IMR-90 (cell line): ENCODE measurements at regions not wholly inside any gene's neighbourhood (a gene's known extent, or its start where the extent isn't known, plus 50 kb on each side); places are given as distances from the start of the nearest gene placed in this dataset.
"Not testable (repeated sequence)": the region's sequence is repeated elsewhere in the genome, so short reads cannot be mapped to it uniquely, and the experiment has no call there.

Experiments used
- ATAC-seq: fragments of 200-7000 bp; cut with Tn5 transposase; 2 replicates; pipeline ENCODE4 v1.9.1; 2020; ENCODE audit warnings: low read depth, mild to moderate bottlenecking, moderate library complexity
- BruUV-seq: library from RNA; stranded (reverse); fragments of 400-500 nt; replicated peaks from 2 replicates; lab custom pipeline; 2021; lab: Mats Ljungman, UMichigan
- CTCF ChIA-PET: fragments of 300-600 bp; formaldehyde crosslinking; extraction: SDS; loops from one replicate; lab custom pipeline; 2021; ENCODE audit warnings: antibody characterized with exemption; lab: Yijun Ruan, JAX
- POLR2A ChIA-PET: fragments of 300-600 bp; sonication (Branson Sonifier 250); formaldehyde crosslinking; loops from one replicate; lab custom pipeline; 2022; ENCODE audit warnings: antibody characterized with exemption; ENCODE audit not compliant: unreplicated experiment; lab: Charles Lee
- DNase-seq: peaks from one replicate; pipeline ENCODE4 v3.0.0; 2013
- H2AFZ ChIP-seq: replicated peaks from 2 replicates; pipeline ENCODE3; 2013; ENCODE audit warnings: low read length, mild to moderate bottlenecking; ENCODE audit not compliant: poor library complexity
- H2AK5ac ChIP-seq: 2 replicates; pipeline ENCODE4 v1.6.1; 2013; ENCODE audit warnings: low read depth, low read length, inconsistent platforms
- H2AK9ac ChIP-seq: replicated peaks from 2 replicates; pipeline ENCODE3; 2013; ENCODE audit warnings: mild to moderate bottlenecking, low read depth, low read length, moderate library complexity; ENCODE audit not compliant: poor library complexity
- H2BK120ac ChIP-seq: 2 replicates; pipeline ENCODE4 v1.6.1; 2013; ENCODE audit warnings: low read depth, low read length, inconsistent platforms
- H2BK15ac ChIP-seq: 3 replicates; pipeline ENCODE4 v1.6.1; 2013; ENCODE audit warnings: low read depth, low read length, inconsistent platforms
- H2BK20ac ChIP-seq: 2 replicates; pipeline ENCODE4 v1.6.1; 2013; ENCODE audit warnings: low read depth, mild to moderate bottlenecking, inconsistent platforms, low read length, moderate library complexity
- H2BK5ac ChIP-seq: 2 replicates; pipeline ENCODE4 v1.6.1; 2013; ENCODE audit warnings: mild to moderate bottlenecking, low read depth, low read length, inconsistent platforms; ENCODE audit not compliant: poor library complexity, severe bottlenecking
- H3K14ac ChIP-seq: replicated peaks from 2 replicates; pipeline ENCODE4 v1.6.1; 2013; ENCODE audit warnings: low read depth, low read length, inconsistent platforms
- H3K18ac ChIP-seq: 2 replicates; pipeline ENCODE4 v1.6.1; 2013; ENCODE audit warnings: low read depth, low read length, control low read depth
- H3K23ac ChIP-seq: 2 replicates; pipeline ENCODE4 v1.6.1; 2013; ENCODE audit warnings: low read depth, low read length, inconsistent platforms
- H3K27ac ChIP-seq: 2 replicates; pipeline ENCODE4 v1.5.1; 2013; ENCODE audit warnings: mild to moderate bottlenecking, control low read depth, low read length; ENCODE audit not compliant: insufficient read depth
- H3K27me3 ChIP-seq: 2 replicates; pipeline ENCODE4 v1.6.1; 2013; ENCODE audit warnings: low read length; ENCODE audit not compliant: control insufficient read depth, insufficient read depth
- H3K36me3 ChIP-seq: 2 replicates; pipeline ENCODE4 v1.6.1; 2013; ENCODE audit warnings: low read length, mixed read lengths; ENCODE audit not compliant: control insufficient read depth, insufficient read depth
- H3K4ac ChIP-seq: 2 replicates; pipeline ENCODE4 v1.6.1; 2013; ENCODE audit warnings: low read depth, low read length, inconsistent platforms
- H3K4me1 ChIP-seq: 2 replicates; pipeline ENCODE4 v1.6.1; 2013; ENCODE audit warnings: low read length, mixed read lengths; ENCODE audit not compliant: control insufficient read depth, insufficient read depth
- H3K4me2 ChIP-seq: 2 replicates; pipeline ENCODE4 v1.6.1; 2013; ENCODE audit warnings: low read depth, mild to moderate bottlenecking, control low read depth, low read length, moderate library complexity
- H3K4me3 ChIP-seq: 2 replicates; pipeline ENCODE4 v1.5.1; 2013; ENCODE audit warnings: low read depth, mild to moderate bottlenecking, control low read depth, low read length, moderate library complexity; ENCODE audit not compliant: insufficient read depth
- H3K56ac ChIP-seq: 2 replicates; pipeline ENCODE4 v1.6.1; 2013; ENCODE audit warnings: low read length, inconsistent platforms; ENCODE audit not compliant: insufficient read depth; ENCODE audit errors: extremely low read depth
- H3K79me1 ChIP-seq, 2 experiments: 2 replicates each; pipeline ENCODE4 v1.6.1; 2013; ENCODE audit warnings: low read length in 2 of 2, inconsistent platforms in 1 of 2, low read depth in 1 of 2
- H3K9ac ChIP-seq: 2 replicates; pipeline ENCODE4 v1.6.1; 2013; ENCODE audit warnings: low read depth, low read length, control low read depth
- H3K9me1 ChIP-seq: 2 replicates; pipeline ENCODE4 v1.6.1; 2013; ENCODE audit warnings: low read length, inconsistent platforms; ENCODE audit not compliant: insufficient read depth
- H3K9me3 ChIP-seq: 2 replicates; pipeline ENCODE4 v1.6.1; 2013; ENCODE audit warnings: low read length; ENCODE audit not compliant: control insufficient read depth, insufficient read depth
- H4K20me1 ChIP-seq: 2 replicates; pipeline ENCODE4 v1.6.1; 2013; ENCODE audit warnings: low read length, inconsistent platforms; ENCODE audit not compliant: insufficient read depth
- H4K5ac ChIP-seq: 2 replicates; pipeline ENCODE4 v1.6.1; 2013; ENCODE audit warnings: mild to moderate bottlenecking, low read depth, low read length, control low read depth
- H4K8ac ChIP-seq, 2 experiments: 2 replicates each; pipeline ENCODE4 v1.6.1; 2013; ENCODE audit warnings: low read depth in 2 of 2, low read length in 2 of 2, control low read depth in 1 of 2, inconsistent platforms in 1 of 2
- H4K91ac ChIP-seq: 2 replicates; pipeline ENCODE4 v1.6.1; 2013; ENCODE audit warnings: low read depth, low read length, inconsistent platforms; ENCODE audit not compliant: insufficient read depth
- WGBS, 2 experiments: methylation state at CpG; one replicate each; pipeline versions ENCODE4 v1.1.5 to v1.1.7; 2013; ENCODE audit warnings: missing lambda C conversion rate in 2 of 2; ENCODE audit not compliant: insufficient read length in 1 of 2; ENCODE audit errors: extremely low coverage in 2 of 2; 5-methylcytosine and 5-hydroxymethylcytosine counted together
- dilution Hi-C: fragments of 300-500 bp; cut with HindIII; formaldehyde crosslinking; loops from one replicate; pipeline ENCODE4 v1.14.3; 2018; ENCODE audit warnings: low sequenced_read_pairs; ENCODE audit not compliant: unreplicated experiment
- in situ Hi-C: fragments of 300-500 bp; cut with MboI; formaldehyde crosslinking; loops from 3 replicates; pipeline ENCODE4 v1.14.3; 2019; ENCODE audit warnings: low sequenced_read_pairs, inconsistent platforms, mixed read lengths
- intact Hi-C: fragments of 100-400 bp; cut with micrococcal nuclease; formaldehyde crosslinking; loops from 2 replicates; pipeline ENCODE4 v1.10.0; 2022

- H3K14ac ChIP-seq, H3K36me3 ChIP-seq, H4K5ac ChIP-seq, in situ Hi-C loops, H3K9me1 ChIP-seq, H3K56ac ChIP-seq, H3K27me3 ChIP-seq, H3K4me3 ChIP-seq, DNase-seq, H2AFZ ChIP-seq, H4K8ac ChIP-seq, H3K4me1 ChIP-seq, H3K18ac ChIP-seq, H2BK5ac ChIP-seq, H3K4me2 ChIP-seq, H2AK9ac ChIP-seq, BruUV-seq, H4K91ac ChIP-seq, H2BK120ac ChIP-seq, H4K20me1 ChIP-seq, CTCF ChIA-PET, H3K4ac ChIP-seq, intact Hi-C loops, H3K23ac ChIP-seq, H2AK5ac ChIP-seq, H2BK15ac ChIP-seq, H2BK20ac ChIP-seq, dilution Hi-C loops, H3K9me3 ChIP-seq, H3K9ac ChIP-seq, ATAC-seq, H3K27ac ChIP-seq, H3K79me1 ChIP-seq: not testable (repeated sequence)
- POLR2A ChIA-PET = interaction anchor here (0.6 kb wide), 1 partner anchor 17 kb away, joined by 3 read pairs; no protein-coding TSS in a partner anchor
- 89% methylated on average over 5 of the region's 37 CpGs; no CpG with 5 or more reads in 1 of the 2 experiments for WGBS, 2 experiments
Observed at GRCh38 chr11:21753244-21753767, 439.6 kb upstream of the ANO5 start.
